ENCODE measurements at regions not wholly inside any gene's neighbourhood (a gene's known extent, or its start where the extent isn't known, plus 50 kb on each side); places are given as distances from the start of the nearest gene placed in this dataset.
"Not testable (repeated sequence)": the region's sequence is repeated elsewhere in the genome, so short reads cannot be mapped to it uniquely, and the experiment has no call there.

- no peak for DNase-seq (ENCODE audit: low read depth, low spot score)
Observed at GRCh38 chr21:36246080-36246631, 73.8 kb upstream of the MORC3 start.

- no peak for DNase-seq (ENCODE audit: low read depth, low spot score)
Observed at GRCh38 chr21:36247316-36248010, 72.5 kb upstream of the MORC3 start.

GRCh38 chr21:36249576-36250422, 70.2 kb upstream of the MORC3 start:
- DNase-seq (ENCODE audit: low read depth, low spot score) = no peak

- DNase-seq (ENCODE audit: low read depth, low spot score) = no peak
Observed at GRCh38 chr21:36250423-36251075, 69.4 kb upstream of the MORC3 start.

- DNase-seq (ENCODE audit: low read depth, low spot score) = no peak
Observed at GRCh38 chr21:36254106-36254941, 65.7 kb upstream of the MORC3 start.

- no peak for DNase-seq (ENCODE audit: low read depth, low spot score)
Observed at GRCh38 chr21:36255663-36256062, 64.3 kb upstream of the MORC3 start.

- no peak for DNase-seq (ENCODE audit: low read depth, low spot score)
Observed at GRCh38 chr21:36257657-36258056, 62.3 kb upstream of the MORC3 start.

GRCh38 chr21:36260030-36260787, 59.8 kb upstream of the MORC3 start:
- DNase-seq (ENCODE audit: low read depth, low spot score) = peak; percentile 12

GRCh38 chr21:36260802-36261201, 59.2 kb upstream of the MORC3 start:
- DNase-seq (ENCODE audit: low read depth, low spot score) = no peak

GRCh38 chr21:36261459-36261858, 58.5 kb upstream of the MORC3 start:
- DNase-seq (ENCODE audit: low read depth, low spot score) = no peak

GRCh38 chr21:36263797-36264196, 56.2 kb upstream of the MORC3 start:
- DNase-seq (ENCODE audit: low read depth, low spot score) = no peak

- no peak for DNase-seq (ENCODE audit: low read depth, low spot score)
Observed at GRCh38 chr21:36265431-36265830, 54.6 kb upstream of the MORC3 start.

GRCh38 chr21:36267828-36268227, 52.2 kb upstream of the MORC3 start:
- not testable (repeated sequence) for DNase-seq (ENCODE audit: low read depth, low spot score)

GRCh38 chr21:36268264-36268663, 51.7 kb upstream of the MORC3 start:
- not testable (repeated sequence) for DNase-seq (ENCODE audit: low read depth, low spot score)

Data from activated CD4-positive, CD25-positive, alpha-beta regulatory T cell treated with anti-CD3 and anti-CD28 coated beads, Interleukin-2, amount 50 U/mL, for 16 hours (primary cell).